HG02763 (cell line): ENCODE measurements at regions not wholly inside any gene's neighbourhood (a gene's known extent, or its start where the extent isn't known, plus 50 kb on each side); places are given as distances from the start of the nearest gene placed in this dataset.
"Not testable (repeated sequence)": the region's sequence is repeated elsewhere in the genome, so short reads cannot be mapped to it uniquely, and the experiment has no call there.

Experiments
- ATAC-seq: cut with Tn5 transposase; IDR thresholded peaks from one replicate; pipeline ENCODE4 v1.9.1; 2021; ENCODE audit warnings: mild to moderate bottlenecking, moderate library complexity; ENCODE audit not compliant: unreplicated experiment

- no peak for ATAC-seq
Observed at GRCh38 chr4:126458993-126459392, 1144.2 kb downstream of the FAT4 start.

GRCh38 chr4:126465341-126465740 is 1150.6 kb downstream of the FAT4 start:
- ATAC-seq, result no peak

- no peak for ATAC-seq
Observed at GRCh38 chr4:126466848-126467247, 1152.1 kb downstream of the FAT4 start.

GRCh38 chr4:126468144-126468543 is 1153.4 kb downstream of the FAT4 start:
- ATAC-seq, result no peak

- no peak for ATAC-seq
Observed at GRCh38 chr4:126470862-126471261, 1156.1 kb downstream of the FAT4 start.

- no peak for ATAC-seq
Observed at GRCh38 chr4:126475730-126476129, 1157.0 kb upstream of the INTU start.

- no peak for ATAC-seq
Observed at GRCh38 chr4:126479709-126480108, 1153.0 kb upstream of the INTU start.

GRCh38 chr4:126482311-126482710 is 1150.4 kb upstream of the INTU start:
- ATAC-seq, result no peak

GRCh38 chr4:126486377-126486776 is 1146.4 kb upstream of the INTU start:
- ATAC-seq, result no peak

GRCh38 chr4:126489826-126490463 is 1142.8 kb upstream of the INTU start:
- ATAC-seq, result no peak

- ATAC-seq, result no peak
Observed at GRCh38 chr4:126495163-126495752, 1137.5 kb upstream of the INTU start.

GRCh38 chr4:126512979-126513378 is 1119.8 kb upstream of the INTU start:
- no peak for ATAC-seq

GRCh38 chr4:126513596-126513995 is 1119.2 kb upstream of the INTU start:
- ATAC-seq, result no peak

GRCh38 chr4:126520731-126521130 is 1112.0 kb upstream of the INTU start:
- ATAC-seq, result no peak

- ATAC-seq, result not testable (repeated sequence)
Observed at GRCh38 chr4:126525400-126525799, 1107.4 kb upstream of the INTU start.

- ATAC-seq, result no peak
Observed at GRCh38 chr4:126526335-126526734, 1106.4 kb upstream of the INTU start.

- ATAC-seq, result no peak
Observed at GRCh38 chr4:126529997-126530396, 1102.8 kb upstream of the INTU start.

GRCh38 chr4:126530996-126531585 is 1101.7 kb upstream of the INTU start:
- no peak for ATAC-seq

GRCh38 chr4:126532527-126532926 is 1100.2 kb upstream of the INTU start:
- ATAC-seq, result no peak

GRCh38 chr4:126533146-126533805 is 1099.5 kb upstream of the INTU start:
- no peak for ATAC-seq

- ATAC-seq, result no peak
Observed at GRCh38 chr4:126539771-126540170, 1093.0 kb upstream of the INTU start.

GRCh38 chr4:126541820-126542219 is 1090.9 kb upstream of the INTU start:
- no peak for ATAC-seq
